NCI-H146 treated with DMSO at 0.1 percent for 48 hours (cell line): ENCODE measurements at regions not wholly inside any gene's neighbourhood (a gene's known extent, or its start where the extent isn't known, plus 50 kb on each side); places are given as distances from the start of the nearest gene placed in this dataset.

Experiments
- DNase-seq: peaks from one replicate; lab custom pipeline; 2025; ENCODE audit not compliant: unreplicated experiment; lab: John Stamatoyannopoulos, UW

- DNase-seq: no peak
These were observed 572.3 kb upstream of the PKN2 start for GRCh38 chr1:88111816-88112215.

- no peak for DNase-seq
These were observed 566.5 kb upstream of the PKN2 start for GRCh38 chr1:88117597-88117996.

GRCh38 chr1:88118176-88118845 is 565.8 kb upstream of the PKN2 start:
- DNase-seq: no peak

- no peak for DNase-seq
These were observed 559.5 kb upstream of the PKN2 start for GRCh38 chr1:88124614-88125013.

- DNase-seq: no peak
These were observed 557.6 kb upstream of the PKN2 start for GRCh38 chr1:88126467-88126866.

- DNase-seq: no peak
These were observed 550.1 kb upstream of the PKN2 start for GRCh38 chr1:88133991-88134390.

- DNase-seq: no peak
These were observed 548.8 kb upstream of the PKN2 start for GRCh38 chr1:88134983-88135921.

GRCh38 chr1:88139633-88140032 is 544.4 kb upstream of the PKN2 start:
- DNase-seq: no peak

GRCh38 chr1:88140325-88140724 is 543.7 kb upstream of the PKN2 start:
- DNase-seq: no peak

GRCh38 chr1:88141499-88142074 is 542.5 kb upstream of the PKN2 start:
- DNase-seq: no peak

GRCh38 chr1:88145752-88146151 is 538.3 kb upstream of the PKN2 start:
- no peak for DNase-seq

GRCh38 chr1:88149686-88150085 is 534.4 kb upstream of the PKN2 start:
- no peak for DNase-seq

GRCh38 chr1:88150330-88150729 is 533.7 kb upstream of the PKN2 start:
- DNase-seq: no peak

GRCh38 chr1:88163187-88163586 is 520.9 kb upstream of the PKN2 start:
- DNase-seq: no peak

GRCh38 chr1:88168126-88168525 is 515.9 kb upstream of the PKN2 start:
- no peak for DNase-seq

- DNase-seq: no peak
These were observed 514.9 kb upstream of the PKN2 start for GRCh38 chr1:88169139-88169538.

GRCh38 chr1:88169939-88170338 is 514.1 kb upstream of the PKN2 start:
- DNase-seq: no peak

- no peak for DNase-seq
These were observed 508.9 kb upstream of the PKN2 start for GRCh38 chr1:88175120-88175630.

GRCh38 chr1:88175631-88176226 is 508.3 kb upstream of the PKN2 start:
- no peak for DNase-seq

GRCh38 chr1:88179943-88180342 is 504.1 kb upstream of the PKN2 start:
- no peak for DNase-seq

GRCh38 chr1:88180449-88181108 is 503.5 kb upstream of the PKN2 start:
- DNase-seq: peak; percentile 31
